ENCODE measurements at regions not wholly inside any gene's neighbourhood (a gene's known extent, or its start where the extent isn't known, plus 50 kb on each side); places are given as distances from the start of the nearest gene placed in this dataset.
"Not testable (repeated sequence)": the region's sequence is repeated elsewhere in the genome, so short reads cannot be mapped to it uniquely, and the experiment has no call there.

- DNase-seq (ENCODE audit: low read depth) = not testable (repeated sequence)
These were observed 88.8 kb upstream of the MYLIP start for GRCh38 chr6:16039892-16040627.

DNA sequence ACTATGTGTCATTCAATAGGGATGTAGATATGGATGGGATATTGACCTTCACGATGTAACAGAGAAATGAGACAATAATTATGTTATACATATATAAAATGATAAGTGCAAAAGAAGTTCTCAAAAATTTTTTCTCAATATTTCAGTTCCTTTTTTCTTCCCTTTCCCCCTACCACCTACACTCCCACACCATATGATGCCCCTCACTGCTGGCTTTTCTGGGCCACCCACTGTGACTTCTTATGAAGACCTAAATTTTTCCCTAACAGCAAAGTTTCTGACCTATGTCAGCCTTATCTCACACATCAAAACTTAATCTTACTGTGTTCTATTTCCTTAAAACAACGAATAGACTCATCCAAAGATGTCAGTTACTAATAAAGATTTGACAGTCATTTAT lies 89.9 kb upstream of the MYLIP start:
- DNase-seq (ENCODE audit: low read depth) = no peak

DNA sequence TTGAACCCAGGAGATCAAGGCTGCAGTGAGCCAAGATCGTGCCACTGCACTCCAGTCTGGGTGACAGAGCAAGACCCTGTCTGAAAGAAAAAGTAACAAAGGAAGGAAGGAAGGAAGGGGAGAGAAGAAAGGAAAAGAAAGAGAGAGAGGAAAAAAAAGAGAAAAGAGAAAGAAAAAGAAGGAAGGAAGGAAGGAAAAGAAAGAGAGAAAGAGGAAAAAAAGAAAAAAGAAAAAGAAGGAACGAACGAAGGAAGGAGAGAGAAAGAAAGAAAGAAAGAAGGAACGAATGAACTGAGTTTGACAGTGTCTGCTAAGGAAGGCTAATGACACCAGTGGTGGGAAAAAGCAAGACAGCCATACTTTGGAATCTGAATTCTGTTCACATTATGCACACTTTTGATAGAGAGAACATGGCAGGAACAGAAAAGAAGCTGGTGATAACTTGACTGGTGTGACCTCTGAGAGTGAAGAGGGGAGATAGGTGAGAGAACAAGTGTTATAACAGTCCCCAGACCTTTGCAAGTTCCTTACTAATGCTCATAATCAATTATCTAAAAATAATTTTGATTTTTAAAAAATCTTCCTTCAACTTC lies 93.3 kb upstream of the MYLIP start:
- no peak for DNase-seq (ENCODE audit: low read depth)

DNA sequence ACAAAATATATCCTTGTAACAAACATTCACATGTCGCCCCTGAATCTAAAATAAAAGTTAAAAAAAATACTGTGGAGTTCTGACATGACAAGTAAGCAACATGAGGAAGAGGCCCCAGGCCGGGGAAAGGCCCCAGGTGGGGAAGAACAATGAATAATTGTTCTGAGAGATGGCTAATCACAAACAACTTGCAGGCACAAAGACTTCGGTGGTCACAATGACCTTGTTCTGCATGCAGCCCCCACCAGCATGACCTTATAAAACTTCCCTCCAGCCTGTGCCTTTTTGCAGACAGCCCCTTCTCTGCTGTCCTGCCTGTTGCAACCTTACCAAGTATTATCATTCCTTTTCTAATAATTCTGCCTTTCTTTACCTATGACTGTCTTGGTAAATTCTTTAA lies 95.7 kb upstream of the MYLIP start:
- no peak for DNase-seq (ENCODE audit: low read depth)

- no peak for DNase-seq (ENCODE audit: low read depth)
These were observed 97.5 kb upstream of the MYLIP start for GRCh38 chr6:16031278-16031981.

DNA sequence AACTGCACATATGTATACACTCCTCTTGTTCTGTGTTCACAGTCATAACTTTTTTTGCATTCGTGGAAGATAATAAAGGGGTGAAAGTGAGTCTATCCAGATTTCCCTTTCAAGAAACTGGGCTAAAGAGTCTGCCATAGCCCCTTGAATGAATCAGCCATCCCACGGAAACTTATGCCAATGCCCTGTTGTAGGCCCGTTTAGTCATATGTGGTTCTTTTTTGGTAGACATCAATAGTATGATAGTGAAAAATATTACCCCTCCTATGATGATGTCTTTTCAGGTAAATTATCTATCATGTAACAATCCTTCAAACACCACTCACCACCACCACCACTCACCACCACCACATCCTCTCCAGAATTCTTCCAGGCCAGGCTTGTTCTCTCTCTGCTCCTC lies 99.9 kb upstream of the MYLIP start:
- DNase-seq (ENCODE audit: low read depth) = no peak

- DNase-seq (ENCODE audit: low read depth) = no peak
These were observed 108.6 kb upstream of the MYLIP start for GRCh38 chr6:16020259-16020658.

DNA sequence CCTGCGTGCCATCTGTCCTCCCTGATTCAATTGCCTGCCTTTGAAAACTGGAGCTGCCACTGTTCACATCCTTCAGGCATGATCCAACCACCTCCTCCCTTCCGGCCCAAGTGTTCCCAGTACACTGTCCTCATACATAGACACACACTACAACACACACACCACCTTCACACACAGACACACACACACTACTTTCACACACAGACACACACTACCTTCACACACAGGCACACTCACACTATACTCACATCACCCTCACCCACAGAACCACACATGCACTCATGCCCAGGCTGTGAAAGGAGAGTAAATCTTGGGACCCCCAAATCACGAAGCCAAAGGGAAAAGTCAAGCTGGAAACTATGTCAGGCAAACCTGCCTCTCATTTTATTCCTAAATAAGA lies 109.4 kb upstream of the MYLIP start:
- no peak for DNase-seq (ENCODE audit: low read depth)

GRCh38 chr6:16018626-16019025 lies 110.3 kb upstream of the MYLIP start:
- DNase-seq (ENCODE audit: low read depth) = no peak

DNA sequence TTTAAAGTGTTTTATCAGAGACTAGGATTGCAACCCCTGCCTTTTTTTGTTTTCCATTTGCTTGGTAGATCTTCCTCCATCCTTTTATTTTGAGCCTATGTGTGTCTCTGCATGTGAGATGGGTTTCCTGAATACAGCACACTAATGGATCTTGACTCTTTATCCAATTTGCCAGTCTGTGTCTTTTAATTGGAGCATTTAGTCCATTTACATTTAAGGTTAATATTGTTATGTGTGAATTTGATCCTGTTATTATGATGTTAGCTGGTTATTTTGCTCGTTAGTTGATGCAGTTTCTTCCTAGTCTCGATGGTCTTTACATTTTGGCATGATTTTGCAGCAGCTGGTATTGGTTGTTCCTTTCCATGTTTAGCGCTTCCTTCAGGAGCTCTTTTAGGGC lies 114.6 kb upstream of the MYLIP start:
- not testable (repeated sequence) for DNase-seq (ENCODE audit: low read depth)

DNA sequence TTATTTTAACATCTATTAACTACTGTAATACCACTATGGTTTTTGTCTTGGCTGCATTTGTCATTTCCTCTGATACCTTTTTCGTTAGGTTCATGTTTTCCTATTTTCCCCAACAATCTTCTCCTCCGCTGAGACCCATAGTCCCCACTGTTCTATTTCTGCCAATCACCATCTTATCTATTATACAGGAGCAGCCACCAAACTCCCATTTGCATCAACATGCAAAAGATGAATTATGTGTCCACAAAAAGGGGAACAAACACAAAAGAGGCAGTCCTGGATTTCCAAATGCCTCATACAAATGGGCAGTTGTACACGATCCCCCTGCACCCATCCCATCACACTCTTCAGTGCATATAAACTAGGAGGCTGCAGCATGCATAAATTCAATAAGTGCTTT lies 121.7 kb upstream of the MYLIP start:
- DNase-seq (ENCODE audit: low read depth) = no peak

GRCh38 chr6:16006681-16007080 lies 122.2 kb upstream of the MYLIP start:
- DNase-seq (ENCODE audit: low read depth) = no peak

DNA sequence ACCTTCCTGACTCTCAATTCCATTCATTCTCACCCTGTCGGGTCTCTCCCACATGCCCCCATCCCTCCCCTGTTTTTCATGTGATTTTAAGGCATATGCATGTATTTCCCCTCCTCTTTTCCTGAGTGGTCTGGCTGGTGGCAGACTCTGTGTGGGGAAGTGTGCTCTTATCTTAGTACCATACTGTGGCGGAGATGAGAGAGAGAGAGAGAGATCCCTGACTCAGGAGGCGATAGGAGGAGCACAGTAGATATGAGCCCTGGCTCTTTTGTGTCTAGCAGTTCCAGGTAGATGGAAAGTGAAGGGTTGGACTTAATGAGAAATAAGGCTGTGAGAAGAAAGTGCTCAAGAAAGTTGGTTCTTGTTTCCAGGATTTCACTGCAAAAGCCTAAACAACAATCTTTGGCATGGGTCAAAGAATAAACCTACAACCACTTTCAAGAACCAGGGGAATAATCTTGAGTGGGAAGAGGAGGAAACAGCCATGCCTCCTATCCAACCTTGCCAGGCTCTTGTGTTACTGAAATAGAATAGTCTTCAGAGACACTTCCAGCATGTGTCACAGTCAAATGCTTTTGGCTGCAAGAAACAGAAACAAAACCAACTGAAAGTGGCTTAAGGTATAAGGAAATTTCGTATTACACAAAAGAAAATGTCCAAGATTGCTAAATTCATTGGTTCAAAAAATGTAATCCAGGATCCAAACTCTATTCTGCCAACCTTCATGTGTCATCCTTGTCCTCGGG lies 123.8 kb upstream of the MYLIP start:
- no peak for DNase-seq (ENCODE audit: low read depth)

- no peak for DNase-seq (ENCODE audit: low read depth)
These were observed 125.7 kb upstream of the MYLIP start for GRCh38 chr6:16003197-16003491.

GRCh38 chr6:16002332-16003196 lies 126.3 kb upstream of the MYLIP start:
- no peak for DNase-seq (ENCODE audit: low read depth)

- no peak for DNase-seq (ENCODE audit: low read depth)
These were observed 127.7 kb upstream of the MYLIP start for GRCh38 chr6:16001158-16001557.

GRCh38 chr6:15999201-15999600 lies 129.7 kb upstream of the MYLIP start:
- DNase-seq (ENCODE audit: low read depth) = no peak

DNA sequence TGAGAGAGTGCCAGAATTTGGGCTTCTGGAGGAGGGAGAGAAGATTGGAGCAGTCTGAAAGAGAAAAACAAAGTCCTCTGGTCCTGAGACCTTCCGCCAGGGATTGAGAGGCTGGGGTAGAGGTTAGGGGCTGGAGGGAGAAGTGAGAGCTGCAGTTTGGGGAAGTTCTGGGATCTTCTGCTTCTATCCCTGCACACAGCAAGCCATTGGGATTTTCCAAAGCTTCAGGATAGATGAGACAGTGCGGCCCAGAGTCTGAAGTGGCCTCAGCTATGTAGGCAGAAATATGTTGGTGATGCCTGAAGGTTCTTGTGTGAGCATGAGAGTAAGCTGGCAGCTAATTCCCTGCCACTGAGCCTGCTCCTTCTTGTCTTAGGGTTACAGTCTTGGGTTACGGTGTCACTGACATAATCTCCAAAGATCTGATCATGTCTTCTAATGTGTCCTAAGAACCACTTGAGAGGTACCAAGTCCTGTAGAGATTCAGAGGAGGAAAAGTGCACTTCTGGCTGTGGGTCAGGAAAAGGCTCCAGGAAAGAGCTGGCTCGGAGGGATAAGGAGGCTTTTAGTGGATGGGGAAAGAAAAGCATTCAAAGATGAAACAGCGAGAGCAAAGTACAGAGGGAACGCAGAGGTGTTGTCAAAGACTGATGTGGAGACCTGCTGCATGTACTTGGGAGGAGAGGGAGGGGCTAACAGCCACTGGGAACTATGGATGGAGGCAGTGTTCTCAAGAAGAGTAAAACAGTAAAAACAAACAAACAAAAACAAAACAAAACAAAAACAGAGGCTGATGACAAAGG lies 131.1 kb upstream of the MYLIP start:
- no peak for DNase-seq (ENCODE audit: low read depth)

GRCh38 chr6:15996030-15996429 lies 132.9 kb upstream of the MYLIP start:
- no peak for DNase-seq (ENCODE audit: low read depth)

- no peak for DNase-seq (ENCODE audit: low read depth)
These were observed 133.4 kb upstream of the MYLIP start for GRCh38 chr6:15995493-15995892.

DNA sequence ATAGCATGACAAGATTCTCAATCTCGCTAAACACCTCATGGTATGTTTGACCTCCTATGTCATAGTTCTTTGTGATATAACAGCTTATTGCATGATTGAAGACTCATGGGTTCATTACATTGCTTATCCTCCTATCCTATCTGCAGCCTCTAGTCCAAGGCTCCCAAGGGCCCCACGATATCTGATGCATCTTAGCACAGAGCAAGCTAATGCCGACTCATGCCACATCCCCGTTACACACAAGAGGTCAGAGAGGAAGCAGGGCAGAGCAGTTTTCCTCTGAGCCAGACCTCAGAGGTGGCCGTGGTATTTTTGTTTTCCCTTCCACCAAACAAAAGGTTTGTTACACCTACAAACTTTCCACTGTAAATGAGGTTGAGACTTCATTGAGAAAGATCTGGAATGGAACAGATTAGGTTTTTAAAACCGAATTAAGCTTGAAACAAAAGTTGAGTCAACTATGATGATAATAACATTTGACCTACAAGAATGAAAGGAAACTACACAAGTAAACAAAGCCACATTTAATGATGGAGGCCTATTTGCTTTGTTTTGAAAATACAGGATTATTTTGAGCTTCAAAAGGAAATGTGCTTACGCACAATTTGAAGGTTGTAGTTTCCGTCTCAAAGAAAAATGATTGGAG lies 133.9 kb upstream of the MYLIP start:
- no peak for DNase-seq (ENCODE audit: low read depth)

All from non-pigmented ciliary epithelial cell (primary cell).